GM19238 (cell line): ENCODE measurements at regions not wholly inside any gene's neighbourhood (a gene's known extent, or its start where the extent isn't known, plus 50 kb on each side); places are given as distances from the start of the nearest gene placed in this dataset.
"Not testable (repeated sequence)": the region's sequence is repeated elsewhere in the genome, so short reads cannot be mapped to it uniquely, and the experiment has no call there.

ENCODE experiments used
- DNase-seq: peaks from one replicate; pipeline ENCODE4 v3.0.0; 2011; ENCODE audit warnings: low spot score; ENCODE audit not compliant: insufficient read length

- DNase-seq = not testable (repeated sequence)
Measured at GRCh38 chr2:87262184-87262702, 240.6 kb upstream of the PLGLB1 start.

GRCh38 chr2:87263868-87264518 lies 242.3 kb upstream of the PLGLB1 start:
- not testable (repeated sequence) for DNase-seq

GRCh38 chr2:87275192-87275591 lies 253.5 kb upstream of the PLGLB1 start:
- DNase-seq = not testable (repeated sequence)

GRCh38 chr2:87275974-87276629 lies 254.5 kb upstream of the PLGLB1 start:
- not testable (repeated sequence) for DNase-seq

- DNase-seq = not testable (repeated sequence)
Measured at GRCh38 chr2:87276673-87277072, 255.0 kb upstream of the PLGLB1 start.

- DNase-seq = not testable (repeated sequence)
Measured at GRCh38 chr2:87277734-87278133, 256.1 kb upstream of the PLGLB1 start.

- not testable (repeated sequence) for DNase-seq
Measured at GRCh38 chr2:87280596-87281355, 259.1 kb upstream of the PLGLB1 start.

- DNase-seq = not testable (repeated sequence)
Measured at GRCh38 chr2:87283735-87284470, 262.3 kb upstream of the PLGLB1 start.

GRCh38 chr2:87284471-87284772 lies 262.8 kb upstream of the PLGLB1 start:
- not testable (repeated sequence) for DNase-seq

GRCh38 chr2:87285139-87285538 lies 263.5 kb upstream of the PLGLB1 start:
- DNase-seq = not testable (repeated sequence)

GRCh38 chr2:87290566-87291307 lies 269.1 kb upstream of the PLGLB1 start:
- DNase-seq = not testable (repeated sequence)

GRCh38 chr2:87291400-87292200 lies 270.0 kb upstream of the PLGLB1 start:
- DNase-seq = not testable (repeated sequence)

GRCh38 chr2:87293931-87294594 lies 272.4 kb upstream of the PLGLB1 start:
- not testable (repeated sequence) for DNase-seq

GRCh38 chr2:87295135-87295534 lies 273.5 kb upstream of the PLGLB1 start:
- not testable (repeated sequence) for DNase-seq

GRCh38 chr2:87301349-87301748 lies 279.7 kb upstream of the PLGLB1 start:
- not testable (repeated sequence) for DNase-seq

- not testable (repeated sequence) for DNase-seq
Measured at GRCh38 chr2:87301871-87302270, 280.2 kb upstream of the PLGLB1 start.

GRCh38 chr2:87308621-87309020 lies 287.0 kb upstream of the PLGLB1 start:
- not testable (repeated sequence) for DNase-seq

GRCh38 chr2:87309785-87310184 lies 288.1 kb upstream of the PLGLB1 start:
- DNase-seq = not testable (repeated sequence)

GRCh38 chr2:87311896-87312441 lies 290.3 kb upstream of the PLGLB1 start:
- not testable (repeated sequence) for DNase-seq
